Panc1 (cell line): ENCODE measurements at regions not wholly inside any gene's neighbourhood (a gene's known extent, or its start where the extent isn't known, plus 50 kb on each side); places are given as distances from the start of the nearest gene placed in this dataset.

ENCODE experiments used
- ATAC-seq: fragments of 200-7000 bp; cut with Tn5 transposase; 2 replicates; pipeline ENCODE4 v1.9.1; 2020; ENCODE audit warnings: mild to moderate bottlenecking, moderate library complexity
- BruUV-seq: library from RNA; stranded (reverse); fragments of 400-500 nt; replicated peaks from 2 replicates; lab custom pipeline; 2021; lab: Mats Ljungman, UMichigan
- CTCF ChIA-PET: fragments of 300-600 bp; sonication (Branson Sonifier 250); formaldehyde crosslinking; loops from one replicate; lab custom pipeline; 2022; ENCODE audit warnings: antibody characterized with exemption; lab: Charles Lee
- POLR2A ChIA-PET: fragments of 300-600 bp; sonication (Branson Sonifier 250); formaldehyde crosslinking; loops from one replicate; lab custom pipeline; 2022; ENCODE audit warnings: antibody characterized with exemption; lab: Charles Lee
- DNase-seq: peaks from one replicate; pipeline ENCODE4 v3.0.0-alpha.2; 2010; ENCODE audit warnings: low read depth, low spot score
- H3K27ac ChIP-seq: 2 replicates; pipeline ENCODE4 v1.5.1; 2011; ENCODE audit warnings: mild to moderate bottlenecking, low read length, inconsistent platforms
- H3K27me3 ChIP-seq: fragments of 200-500 bp; sonication (Bioruptor generic); 2 replicates; pipeline ENCODE4 v1.6.0; 2014; ENCODE audit warnings: low read length, inconsistent platforms; ENCODE audit not compliant: control insufficient read depth, insufficient read depth
- H3K36me3 ChIP-seq: fragments of 200-500 bp; sonication (Bioruptor generic); 2 replicates; pipeline ENCODE4 v1.5.1; 2014; ENCODE audit warnings: inconsistent platforms, mild to moderate bottlenecking, low read length, moderate library complexity; ENCODE audit not compliant: control insufficient read depth, insufficient read depth
- H3K4me1 ChIP-seq: 2 replicates; pipeline ENCODE4 v1.5.1; 2011; ENCODE audit warnings: inconsistent platforms, mild to moderate bottlenecking, low read length, moderate library complexity; ENCODE audit not compliant: control insufficient read depth, insufficient read depth
- H3K4me3 ChIP-seq, 2 experiments: 2 replicates each; pipeline ENCODE4 v1.5.1; 2011 to 2012; ENCODE audit warnings: low read depth in 2 of 2, low read length in 2 of 2, mild to moderate bottlenecking in 2 of 2, inconsistent platforms in 1 of 2, moderate library complexity in 1 of 2
- H3K9me3 ChIP-seq: fragments of 200-500 bp; sonication (Bioruptor generic); 2 replicates; pipeline ENCODE4 v1.5.1; 2014; ENCODE audit warnings: low read depth, mild to moderate bottlenecking, inconsistent platforms, low read length, moderate library complexity; ENCODE audit not compliant: control insufficient read depth, insufficient read depth
- CTCF ChIP-seq: fragments of 450-650 bp; IDR thresholded peaks from 2 replicates; pipeline ENCODE4 v1.5.1; 2017; ENCODE audit warnings: mild to moderate bottlenecking
- POLR2AphosphoS5 ChIP-seq: IDR thresholded peaks from 2 replicates; pipeline ENCODE4 v1.6.1; 2012; ENCODE audit warnings: mild to moderate bottlenecking, low read depth, low read length, moderate library complexity
- REST ChIP-seq, 2 experiments: IDR thresholded peaks; 2 replicates each; pipeline ENCODE4 v1.6.1; 2011 to 2012; ENCODE audit warnings: low read depth in 2 of 2, control low read depth in 1 of 2, low read length in 1 of 2, mild to moderate bottlenecking in 1 of 2, moderate library complexity in 1 of 2; ENCODE audit not compliant: insufficient read depth in 1 of 2
- SIN3A ChIP-seq: IDR thresholded peaks from 2 replicates; pipeline ENCODE4 v1.6.1; 2012; ENCODE audit warnings: low read depth, mild to moderate bottlenecking, low read length, moderate library complexity, borderline replicate concordance; ENCODE audit not compliant: insufficient read depth
- TCF7L2 ChIP-seq: IDR thresholded peaks from 2 replicates; pipeline ENCODE4 v1.6.1; 2011; ENCODE audit warnings: mild to moderate bottlenecking, low read depth, low read length, inconsistent platforms
- in situ Hi-C: cut with HindIII; loops from 2 replicates; pipeline ENCODE4 v1.10.0; 2016; ENCODE audit warnings: low sequenced_read_pairs, low pct_unique_long_range_greater_than_20kb
- intact Hi-C: fragments of 100-400 bp; cut with micrococcal nuclease; formaldehyde crosslinking; loops from one replicate; pipeline ENCODE4 v1.10.0; 2022; ENCODE audit not compliant: unreplicated experiment

GRCh38 chr1:193514397-193514796 is 328.0 kb upstream of the B3GALT2 start:
- no TSS peak for BruUV-seq
- no peak overlapping the region for H3K27ac ChIP-seq
- H3K36me3 ChIP-seq, result no peaks in the 10 kb centered on the region
- ATAC-seq, result no peak
- TF ChIP-seq TCF7L2, result no peak
- no peak for TF ChIP-seq CTCF
- no peak for TF ChIP-seq SIN3A
- TF ChIP-seq REST (IDR thresholded peaks at IDR 0.05; ENCODE audit: insufficient read depth in 1 of 2, low read depth in 2 of 2, low read length in 1 of 2), result no peak
- no peak for TF ChIP-seq POLR2AphosphoS5
- intact Hi-C loops (no loop called here), in situ Hi-C loops (no loop called here)
- H3K9me3 ChIP-seq, result no peaks in the 10 kb centered on the region
- H3K4me1 ChIP-seq, result no peaks in the 10 kb centered on the region
- DNase-seq, result no peak
- no peaks in the 10 kb centered on the region for H3K27me3 ChIP-seq
- ChIA-PET POLR2A (no interaction called here), CTCF (no interaction called here)
- no peak overlapping the region for H3K4me3 ChIP-seq

- in situ Hi-C loops, result no loop called here
- no TSS peak for BruUV-seq
- ATAC-seq (no peak), DNase-seq (no peak)
- intact Hi-C loops, result no loop called here
- H3K4me1 ChIP-seq, result no peaks in the 10 kb centered on the region
- H3K4me3 ChIP-seq, result no peak overlapping the region
- TF ChIP-seq CTCF, result no peak
- TF ChIP-seq TCF7L2, result no peak
- TF ChIP-seq REST (IDR thresholded peaks at IDR 0.05; ENCODE audit: insufficient read depth in 1 of 2, low read depth in 2 of 2, low read length in 1 of 2), result no peak
- TF ChIP-seq POLR2AphosphoS5, result no peak
- no peak for TF ChIP-seq SIN3A
- POLR2A ChIA-PET, result no interaction called here
- H3K9me3 ChIP-seq, result no peaks in the 10 kb centered on the region
- CTCF ChIA-PET, result no interaction called here
- no peaks in the 10 kb centered on the region for H3K36me3 ChIP-seq
- H3K27me3 ChIP-seq, result no peaks in the 10 kb centered on the region
- H3K27ac ChIP-seq, result no peak overlapping the region
Observed at GRCh38 chr1:193513032-193513431, 326.6 kb upstream of the B3GALT2 start.
